Caco-2 (cell line): ENCODE measurements at regions not wholly inside any gene's neighbourhood (a gene's known extent, or its start where the extent isn't known, plus 50 kb on each side); places are given as distances from the start of the nearest gene placed in this dataset.

ENCODE experiments used
- BruUV-seq: library from RNA; stranded (reverse); fragments of 400-500 nt; replicated peaks from 2 replicates; lab custom pipeline; 2021; lab: Mats Ljungman, UMichigan
- CTCF ChIA-PET: fragments of 300-600 bp; sonication (Branson Sonifier 250); formaldehyde crosslinking; loops from one replicate; lab custom pipeline; 2022; ENCODE audit warnings: antibody characterized with exemption; lab: Charles Lee
- POLR2A ChIA-PET: fragments of 300-600 bp; sonication (Branson Sonifier 250); formaldehyde crosslinking; loops from one replicate; lab custom pipeline; 2022; ENCODE audit warnings: antibody characterized with exemption; lab: Charles Lee
- DNase-seq, 2 experiments: peaks; one replicate each; pipeline versions ENCODE4 v3.0.0 to v3.0.0-alpha.2; 2020 to 2022
- H3K27me3 ChIP-seq: replicated peaks from 2 replicates; pipeline ENCODE4 v1.6.0; 2011; ENCODE audit warnings: low read length; ENCODE audit not compliant: control insufficient read depth, insufficient read depth
- H3K36me3 ChIP-seq: 2 replicates; pipeline ENCODE4 v1.5.1; 2011; ENCODE audit warnings: low read length; ENCODE audit not compliant: control insufficient read depth, insufficient read depth
- H3K4me1 ChIP-seq: fragments of 250-450 bp; sonication (Bioruptor Pico); 2 replicates; pipeline ENCODE4 v1.5.1; 2020; ENCODE audit warnings: mild to moderate bottlenecking
- H3K4me3 ChIP-seq: 2 replicates; pipeline ENCODE4 v1.5.1; 2011; ENCODE audit warnings: low read depth, mild to moderate bottlenecking, control low read depth, low read length
- H3K9me3 ChIP-seq: fragments of 250-450 bp; sonication (Bioruptor Pico); 2 replicates; pipeline ENCODE4 v1.5.1; 2020; ENCODE audit warnings: mild to moderate bottlenecking, moderate library complexity
- H3K27ac Mint-ChIP-seq: one replicate; pipeline ENCODE4 v1.8.0; 2022; ENCODE audit warnings: mixed read lengths; ENCODE audit not compliant: unreplicated experiment
- H3K27me3 Mint-ChIP-seq: one replicate; pipeline ENCODE4 v1.8.0; 2022; ENCODE audit warnings: mixed read lengths; ENCODE audit not compliant: insufficient read depth, unreplicated experiment
- H3K36me3 Mint-ChIP-seq: one replicate; pipeline ENCODE4 v1.8.0; 2022; ENCODE audit warnings: mild to moderate bottlenecking, mixed read lengths; ENCODE audit not compliant: insufficient read depth, unreplicated experiment
- H3K4me1 Mint-ChIP-seq: one replicate; pipeline ENCODE4 v1.8.0; 2022; ENCODE audit warnings: low read depth, mixed read lengths; ENCODE audit not compliant: unreplicated experiment
- H3K4me3 Mint-ChIP-seq: one replicate; pipeline ENCODE4 v1.8.0; 2022; ENCODE audit warnings: mild to moderate bottlenecking, moderate library complexity, mixed read lengths; ENCODE audit not compliant: unreplicated experiment
- H3K9me3 Mint-ChIP-seq: one replicate; pipeline ENCODE4 v1.8.0; 2022; ENCODE audit warnings: mixed read lengths; ENCODE audit not compliant: unreplicated experiment
- CTCF ChIP-seq, 2 experiments: fragments of 200-600 bp in 1 of 2; IDR thresholded peaks; 1 replicate in 1 of 2; 2 replicates in 1 of 2; pipeline versions ENCODE4 v1.5.1 to v1.8.0; 2011 to 2022; ENCODE audit warnings: antibody characterized with exemption in 1 of 2, control low read depth in 1 of 2, inconsistent platforms in 1 of 2, low read depth in 1 of 2, low read length in 1 of 2, mild to moderate bottlenecking in 1 of 2, moderate library complexity in 1 of 2; ENCODE audit not compliant: insufficient read depth in 1 of 2, severe bottlenecking in 1 of 2, unreplicated experiment in 1 of 2
- intact Hi-C: fragments of 100-400 bp; cut with micrococcal nuclease; formaldehyde crosslinking; loops from one replicate; pipeline ENCODE4 v1.10.0; 2022; ENCODE audit not compliant: unreplicated experiment

- Histone ChIP-seq H3K4me3 (no peak overlapping the region), H3K36me3 (no peaks in the 10 kb centered on the region), H3K4me1 (no peaks in the 10 kb centered on the region; the same call in none of the 2 replicates), H3K27me3 (no peaks in the 10 kb centered on the region), H3K9me3 (no peaks in the 10 kb centered on the region)
- no peak for DNase-seq
- H3K4me1 Mint-ChIP-seq: peaks cover 7% of the 10 kb centered on the region
- TF ChIP-seq CTCF (IDR thresholded peaks at IDR 0.05; ENCODE audit: insufficient read depth in 1 of 2, low read depth in 1 of 2, low read length in 1 of 2, severe bottlenecking in 1 of 2, unreplicated experiment in 1 of 2): no peak
- H3K4me3 Mint-ChIP-seq: no peak overlapping the region
- POLR2A ChIA-PET: no interaction called here
- no peaks in the 10 kb centered on the region for H3K27me3 Mint-ChIP-seq
- CTCF ChIA-PET: no interaction called here
- peaks cover 36% of the 10 kb centered on the region for H3K9me3 Mint-ChIP-seq
- H3K27ac Mint-ChIP-seq: no peak overlapping the region
- intact Hi-C loops: no loop called here
- BruUV-seq: no TSS peak
- no peaks in the 10 kb centered on the region for H3K36me3 Mint-ChIP-seq
Measured at GRCh38 chr2:166727095-166727494, 161.2 kb upstream of the XIRP2 start.

GRCh38 chr2:166725927-166726924 lies 162.1 kb upstream of the XIRP2 start:
- Histone ChIP-seq H3K27me3 (no peaks in the 10 kb centered on the region), H3K4me3 (no peak overlapping the region), H3K36me3 (no peaks in the 10 kb centered on the region), H3K4me1 (no peaks in the 10 kb centered on the region; the same call in none of the 2 replicates), H3K9me3 (no peaks in the 10 kb centered on the region)
- Mint-ChIP-seq H3K4me1 (peaks cover 1% of the 10 kb centered on the region), H3K9me3 (peaks cover 30% of the 10 kb centered on the region), H3K4me3 (no peak overlapping the region), H3K27ac (no peak overlapping the region), H3K27me3 (no peaks in the 10 kb centered on the region), H3K36me3 (no peaks in the 10 kb centered on the region)
- TF ChIP-seq CTCF (IDR thresholded peaks at IDR 0.05; ENCODE audit: insufficient read depth in 1 of 2, low read depth in 1 of 2, low read length in 1 of 2, severe bottlenecking in 1 of 2, unreplicated experiment in 1 of 2): no peak
- no peak for DNase-seq
- ChIA-PET POLR2A (no interaction called here), CTCF (no interaction called here)
- intact Hi-C loops: no loop called here
- BruUV-seq: no TSS peak

GRCh38 chr2:166716968-166717367 lies 171.3 kb upstream of the XIRP2 start:
- TF ChIP-seq CTCF (IDR thresholded peaks at IDR 0.05; ENCODE audit: insufficient read depth in 1 of 2, low read depth in 1 of 2, low read length in 1 of 2, severe bottlenecking in 1 of 2, unreplicated experiment in 1 of 2): no peak
- Histone ChIP-seq H3K27me3 (no peaks in the 10 kb centered on the region), H3K9me3 (0 out of 2 replicates have a peak, but pooled peaks cover 2% of the 10 kb centered on the region), H3K4me3 (no peak overlapping the region), H3K4me1 (no peaks in the 10 kb centered on the region), H3K36me3 (no peaks in the 10 kb centered on the region)
- no TSS peak for BruUV-seq
- Mint-ChIP-seq H3K27me3 (no peaks in the 10 kb centered on the region), H3K4me1 (no peaks in the 10 kb centered on the region), H3K4me3 (no peak overlapping the region), H3K27ac (no peak overlapping the region), H3K9me3 (peaks cover 32% of the 10 kb centered on the region), H3K36me3 (no peaks in the 10 kb centered on the region)
- no peak for DNase-seq
- intact Hi-C loops: no loop called here
- ChIA-PET CTCF (no interaction called here), POLR2A (no interaction called here)
